OCI-LY7 (cell line): ENCODE measurements at regions not wholly inside any gene's neighbourhood (a gene's known extent, or its start where the extent isn't known, plus 50 kb on each side); places are given as distances from the start of the nearest gene placed in this dataset.

Experiments
- BruUV-seq: library from RNA; stranded (reverse); fragments of 400-500 nt; replicated peaks from 2 replicates; lab custom pipeline; 2021; lab: Mats Ljungman, UMichigan
- CTCF ChIA-PET: fragments of 300-600 bp; sonication (Branson Sonifier 250); formaldehyde crosslinking; loops from one replicate; lab custom pipeline; 2022; ENCODE audit warnings: antibody characterized with exemption; ENCODE audit not compliant: unreplicated experiment; lab: Charles Lee
- POLR2A ChIA-PET: fragments of 300-600 bp; sonication (Branson Sonifier 250); formaldehyde crosslinking; loops from one replicate; lab custom pipeline; 2022; ENCODE audit warnings: antibody characterized with exemption; lab: Charles Lee
- DNase-seq: peaks from one replicate; pipeline ENCODE4 v3.0.0-alpha.2; 2015; ENCODE audit warnings: low spot score
- H2AFZ ChIP-seq: fragments of 200-600 bp; sonication (generic), shearing (Covaris generic); 2 replicates; pipeline ENCODE4 v1.6.1; 2014; ENCODE audit warnings: mild to moderate bottlenecking, antibody characterized with exemption, low read length, moderate library complexity
- H3K27ac ChIP-seq: fragments of 200-600 bp; sonication (generic); 2 replicates; pipeline ENCODE4 v1.5.1; 2014; ENCODE audit warnings: mixed run types, low read depth, mild to moderate bottlenecking, moderate library complexity, low read length, inconsistent platforms; ENCODE audit not compliant: poor library complexity, severe bottlenecking
- H3K36me3 ChIP-seq: fragments of 200-600 bp; sonication (generic); 2 replicates; pipeline ENCODE4 v1.6.1; 2014; ENCODE audit warnings: mild to moderate bottlenecking, antibody characterized with exemption, low read length, moderate library complexity, mixed read lengths; ENCODE audit not compliant: insufficient read depth
- H3K4me1 ChIP-seq: fragments of 200-600 bp; sonication (generic); 2 replicates; pipeline ENCODE4 v1.5.1; 2014; ENCODE audit warnings: mild to moderate bottlenecking, low read length; ENCODE audit not compliant: insufficient read depth, poor library complexity, severe bottlenecking
- H3K4me2 ChIP-seq: fragments of 200-600 bp; sonication (generic); 2 replicates; pipeline ENCODE4 v1.6.1; 2014; ENCODE audit warnings: mild to moderate bottlenecking, low read length
- H3K4me3 ChIP-seq: fragments of 200-600 bp; sonication (generic); 2 replicates; pipeline ENCODE4 v1.5.1; 2014; ENCODE audit warnings: mild to moderate bottlenecking, low read depth, low read length; ENCODE audit not compliant: poor library complexity, severe bottlenecking
- H3K79me2 ChIP-seq: fragments of 200-600 bp; sonication (generic); 2 replicates; pipeline ENCODE4 v1.6.1; 2016; ENCODE audit warnings: low read depth, mild to moderate bottlenecking, low read length, moderate library complexity, mixed read lengths; ENCODE audit not compliant: insufficient read depth
- H3K9me2 ChIP-seq: fragments of 200-600 bp; sonication (generic); 2 replicates; pipeline ENCODE4 v1.6.1; 2016; ENCODE audit warnings: mild to moderate bottlenecking, low read length, mixed read lengths; ENCODE audit not compliant: insufficient read depth
- H3K9me3 ChIP-seq: fragments of 200-600 bp; sonication (generic); 2 replicates; pipeline ENCODE4 v1.6.1; 2014; ENCODE audit warnings: mild to moderate bottlenecking, mixed run types, low read length, mixed read lengths
- H4K20me1 ChIP-seq: fragments of 200-600 bp; sonication (generic); 2 replicates; pipeline ENCODE4 v1.6.1; 2014; ENCODE audit warnings: mild to moderate bottlenecking, antibody characterized with exemption, low read length, moderate library complexity, mixed read lengths; ENCODE audit not compliant: insufficient read depth
- CTCF ChIP-seq: fragments of 200-600 bp; sonication (generic); conservative IDR thresholded peaks from 2 replicates; pipeline ENCODE4 v1.5.1; 2014; ENCODE audit warnings: mild to moderate bottlenecking, antibody characterized with exemption, low read length, moderate library complexity, mixed read lengths
- EZH2phosphoT487 ChIP-seq: fragments of 200-600 bp; sonication (generic); IDR thresholded peaks from 2 replicates; pipeline ENCODE4 v1.6.1; 2018; ENCODE audit warnings: low read depth, borderline replicate concordance, mild to moderate bottlenecking, mixed run types, antibody characterized with exemption, low read length, moderate library complexity, mixed read lengths
- intact Hi-C: fragments of 100-400 bp; cut with micrococcal nuclease; formaldehyde crosslinking; loops from one replicate; pipeline ENCODE4 v1.10.0; 2022; ENCODE audit not compliant: unreplicated experiment

- no peaks in the 10 kb centered on the region for H3K36me3 ChIP-seq
- ChIA-PET CTCF (no interaction called here), POLR2A (no interaction called here)
- DNase-seq = no peak
- H3K4me2 ChIP-seq = no peak overlapping the region
- no peaks in the 10 kb centered on the region for H3K79me2 ChIP-seq
- intact Hi-C loops = no loop called here
- H3K27ac ChIP-seq = no peak overlapping the region
- H3K9me3 ChIP-seq = no peaks in the 10 kb centered on the region
- no peak overlapping the region for H3K4me3 ChIP-seq
- no peaks in the 10 kb centered on the region for H4K20me1 ChIP-seq
- no peaks in the 10 kb centered on the region for H3K9me2 ChIP-seq
- no peak overlapping the region for H2AFZ ChIP-seq
- no TSS peak for BruUV-seq
- H3K4me1 ChIP-seq = no peaks in the 10 kb centered on the region
- no peak for TF ChIP-seq CTCF
- TF ChIP-seq EZH2phosphoT487 = no peak
Measured at GRCh38 chr11:29171360-29171950, 845.4 kb downstream of the KCNA4 start.

- no peaks in the 10 kb centered on the region for H3K9me3 ChIP-seq
- no peaks in the 10 kb centered on the region for H3K9me2 ChIP-seq
- H3K27ac ChIP-seq = no peak overlapping the region
- no peaks in the 10 kb centered on the region for H3K79me2 ChIP-seq
- H3K4me1 ChIP-seq = no peaks in the 10 kb centered on the region
- no peak for DNase-seq
- TF ChIP-seq CTCF (no peak), EZH2phosphoT487 (no peak)
- intact Hi-C loops = no loop called here
- no peaks in the 10 kb centered on the region for H4K20me1 ChIP-seq
- no peak overlapping the region for H3K4me2 ChIP-seq
- no peak overlapping the region for H2AFZ ChIP-seq
- CTCF ChIA-PET = no interaction called here
- no TSS peak for BruUV-seq
- POLR2A ChIA-PET = no interaction called here
- H3K4me3 ChIP-seq = no peak overlapping the region
- H3K36me3 ChIP-seq = no peaks in the 10 kb centered on the region
Measured at GRCh38 chr11:29166306-29166705, 850.5 kb downstream of the KCNA4 start.

- Histone ChIP-seq H3K4me1 (no peaks in the 10 kb centered on the region), H3K9me2 (no peaks in the 10 kb centered on the region), H3K27ac (no peak overlapping the region), H3K36me3 (no peaks in the 10 kb centered on the region), H3K9me3 (no peaks in the 10 kb centered on the region), H3K4me2 (no peak overlapping the region), H2AFZ (no peak overlapping the region), H4K20me1 (no peaks in the 10 kb centered on the region), H3K79me2 (no peaks in the 10 kb centered on the region), H3K4me3 (no peak overlapping the region)
- no peak for DNase-seq
- BruUV-seq = no TSS peak
- intact Hi-C loops = no loop called here
- TF ChIP-seq EZH2phosphoT487 = no peak
- TF ChIP-seq CTCF = no peak
- POLR2A ChIA-PET = interaction anchor here (0.6 to 1.0 kb wide), 4 partner anchors 25 to 765 kb away, joined by 3 to 4 read pairs (median 3); no protein-coding TSS in a partner anchor
- CTCF ChIA-PET = no interaction called here
Measured at GRCh38 chr11:29163231-29163630, 853.6 kb downstream of the KCNA4 start.
